Hypothalamus (tissue), 51 donors: ENCODE measurements at regions not wholly inside any gene's neighbourhood (a gene's known extent, or its start where the extent isn't known, plus 50 kb on each side); places are given as distances from the start of the nearest gene placed in this dataset.

Experiments
- DNase-seq, 51 donors: peaks; one replicate each; lab custom pipeline; 2025; lab: John Stamatoyannopoulos, UW

DNA sequence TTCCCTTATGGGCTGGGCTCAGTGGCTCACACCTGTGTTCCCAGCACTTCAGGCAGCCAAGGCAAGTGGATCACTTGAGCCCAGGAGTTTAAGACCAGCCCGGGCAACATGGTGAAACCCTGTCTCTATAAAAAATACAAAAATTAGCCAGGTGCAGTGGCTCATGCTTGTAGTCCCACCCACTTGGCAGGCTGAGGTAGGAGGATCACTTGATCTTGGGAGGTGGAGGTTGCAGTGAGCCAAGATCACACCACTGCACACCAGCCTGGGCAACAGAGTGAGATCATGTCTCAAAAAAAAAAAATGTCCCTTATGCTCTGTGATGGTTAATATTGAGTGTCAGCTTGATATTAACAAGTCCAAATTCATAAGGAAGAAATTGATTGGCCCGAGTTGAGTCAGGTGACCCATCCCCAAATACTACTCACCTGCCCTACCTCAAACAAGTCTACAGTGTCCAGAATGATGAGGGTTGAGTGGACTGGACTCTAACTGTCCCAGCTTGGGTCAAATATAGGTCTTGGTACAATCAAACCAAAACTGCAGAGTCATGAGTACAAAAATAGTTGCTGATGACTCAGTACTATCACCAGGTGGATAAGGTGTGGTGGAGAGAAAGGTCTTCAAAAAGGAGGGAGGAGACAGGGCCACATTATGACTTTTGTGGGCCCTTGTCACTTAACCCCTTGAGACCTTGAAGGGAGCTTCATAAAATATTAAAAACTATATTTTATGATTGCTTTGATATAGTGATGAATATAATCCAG lies 161.0 kb downstream of the ZNF326 start:
- no peak for DNase-seq

DNA sequence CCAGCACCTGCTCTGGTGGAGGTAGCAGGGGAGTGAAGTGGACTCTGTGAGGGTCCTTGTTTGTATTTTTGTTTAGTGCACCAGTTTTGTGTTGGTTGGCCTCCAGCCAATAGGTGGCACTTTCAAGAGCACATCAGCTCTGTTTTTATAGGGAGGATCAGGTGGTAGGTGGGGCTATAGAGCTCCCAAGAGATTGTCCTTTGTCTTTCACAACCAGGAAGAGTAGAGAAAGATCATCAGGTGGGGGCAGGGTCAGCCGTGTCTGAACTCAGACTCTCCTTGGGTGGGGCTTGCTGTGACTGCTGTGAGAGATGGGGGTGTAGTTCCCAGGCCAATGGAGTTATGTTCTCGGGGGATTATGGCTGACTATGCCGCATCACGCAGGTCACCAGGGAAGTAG lies 159.8 kb downstream of the ZNF326 start:
- DNase-seq = no peak

DNA sequence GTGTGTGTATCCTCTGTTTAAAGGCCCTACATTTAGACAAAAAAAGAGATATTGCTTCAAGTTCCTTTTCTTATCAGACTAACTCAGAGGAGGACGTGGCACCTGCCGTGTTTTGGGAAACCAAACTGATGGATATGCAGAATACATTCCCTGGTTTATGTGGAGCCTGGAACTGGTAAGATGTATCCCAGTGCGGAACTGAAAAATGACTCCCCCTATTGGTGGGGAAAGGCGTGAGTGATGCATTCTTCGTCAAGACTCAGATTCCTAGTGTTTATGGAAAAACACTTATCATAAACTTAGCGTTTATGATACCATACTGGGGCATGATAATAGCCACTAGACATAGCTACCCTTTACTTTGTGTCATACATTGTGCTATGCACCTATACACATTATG lies 154.2 kb downstream of the ZNF326 start:
- DNase-seq = no peak

DNA sequence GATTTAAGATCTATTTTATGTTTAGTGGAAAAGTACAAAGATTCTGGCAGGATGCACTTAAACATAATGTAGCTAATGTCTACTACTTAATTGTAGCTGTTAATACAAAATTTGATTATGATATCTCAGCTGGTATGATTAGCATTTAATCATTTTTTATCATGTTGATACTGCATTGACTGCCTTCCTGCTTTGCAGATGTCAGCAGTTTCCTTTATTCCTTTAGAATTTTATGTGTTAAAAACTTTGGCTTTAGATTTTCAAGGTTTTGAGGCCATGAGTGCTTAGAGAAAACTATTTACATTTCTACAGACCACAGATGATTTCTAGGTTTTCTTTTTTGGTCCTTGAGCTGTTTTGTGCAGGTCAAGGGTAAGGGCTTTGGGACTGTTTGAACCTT lies 152.2 kb downstream of the ZNF326 start:
- no peak for DNase-seq

DNA sequence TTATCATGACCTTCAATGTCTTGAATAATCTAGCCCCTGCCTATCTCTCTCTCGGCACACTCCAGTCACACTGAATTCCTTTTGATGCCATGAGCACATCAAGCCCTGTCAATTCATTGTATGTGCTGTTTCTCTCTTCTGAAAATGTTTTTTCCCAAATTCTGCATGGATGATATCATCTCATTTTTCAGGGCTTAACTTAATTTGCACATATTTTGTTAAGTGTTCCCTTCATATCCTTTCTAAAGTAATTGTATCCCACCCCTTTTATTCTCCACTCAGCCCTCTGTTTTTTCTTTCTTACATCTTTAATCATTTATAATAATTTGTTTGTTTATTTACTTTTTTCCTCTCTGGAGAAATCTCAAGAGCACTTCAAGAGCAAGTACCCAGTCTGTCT lies 149.9 kb downstream of the ZNF326 start:
- no peak for DNase-seq

DNA sequence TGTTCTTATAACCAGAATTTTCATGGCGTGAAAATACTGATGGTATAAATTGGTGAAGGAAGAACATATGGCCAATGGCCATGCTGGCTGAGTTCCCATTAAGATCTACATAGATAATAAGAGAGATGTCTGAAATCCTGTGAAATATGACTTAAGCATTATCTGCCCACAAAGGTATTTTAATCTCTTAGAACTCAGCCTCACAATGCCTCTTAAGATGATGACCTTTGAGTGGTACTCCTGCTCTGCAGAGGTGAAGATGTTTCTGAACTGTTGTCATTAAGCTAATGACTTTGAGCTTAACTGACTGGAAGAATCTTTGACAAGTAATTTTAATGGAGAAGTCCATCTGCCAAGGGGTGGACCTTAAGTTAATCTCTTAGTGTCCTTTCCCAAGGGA lies 148.7 kb downstream of the ZNF326 start:
- DNase-seq = no peak

DNA sequence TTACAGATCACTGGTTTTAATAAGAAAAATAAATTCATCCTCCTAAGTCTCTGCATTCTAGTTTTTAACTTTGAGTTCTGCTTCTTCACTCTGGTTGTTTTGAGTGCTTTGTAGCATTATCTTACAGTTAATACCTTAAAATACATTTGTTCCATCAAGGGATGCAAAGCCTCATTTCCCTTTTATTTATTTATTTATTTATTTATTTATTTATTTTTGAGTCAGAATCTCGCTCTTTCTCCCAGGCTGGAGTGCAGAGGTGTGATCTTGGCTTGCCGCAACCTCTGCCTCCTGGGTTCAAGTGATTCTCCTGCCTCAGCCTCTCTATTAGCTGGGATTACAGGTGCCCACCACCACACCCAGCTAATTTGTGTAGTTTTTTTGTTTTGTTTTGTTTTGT lies 147.8 kb downstream of the ZNF326 start:
- no peak for DNase-seq

DNA sequence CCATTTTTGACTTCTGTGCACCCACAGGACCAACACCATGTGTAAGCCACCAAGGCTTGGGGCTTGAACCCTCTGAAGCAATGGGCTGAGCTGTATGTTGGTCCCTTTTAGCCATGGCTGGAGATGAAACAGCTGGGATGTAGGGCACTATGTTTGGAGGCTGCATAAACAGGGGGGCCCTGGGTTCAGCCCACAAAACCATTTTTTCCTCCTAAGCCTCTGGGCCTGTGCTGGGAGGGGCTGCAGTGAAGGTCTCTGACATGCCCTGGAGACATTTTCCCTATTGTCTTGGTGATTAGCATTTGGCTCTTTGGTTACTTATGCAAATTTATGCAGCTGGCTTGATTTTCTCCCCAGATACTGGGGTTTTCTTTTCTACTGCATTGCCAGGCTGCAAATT lies 144.9 kb downstream of the ZNF326 start:
- no peak for DNase-seq

DNA sequence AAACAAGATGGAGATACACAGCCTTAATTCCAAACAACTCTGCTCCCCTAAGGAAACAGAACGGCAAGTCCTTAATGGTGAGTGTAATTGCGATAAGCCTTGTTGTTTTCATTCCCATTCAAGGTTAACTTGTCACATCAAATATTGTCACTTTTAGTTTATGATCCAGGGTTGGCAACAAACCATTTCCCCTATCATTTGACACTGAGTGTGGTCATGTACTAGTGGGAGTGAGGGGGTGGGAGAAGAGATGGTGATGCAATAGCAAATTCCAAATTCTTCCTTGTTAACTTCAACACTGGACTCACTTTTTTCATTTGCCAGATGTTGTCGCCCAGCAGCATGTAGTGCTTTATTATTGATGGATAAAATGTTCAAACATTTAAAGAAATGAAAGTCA lies 140.4 kb downstream of the ZNF326 start:
- no peak for DNase-seq

DNA sequence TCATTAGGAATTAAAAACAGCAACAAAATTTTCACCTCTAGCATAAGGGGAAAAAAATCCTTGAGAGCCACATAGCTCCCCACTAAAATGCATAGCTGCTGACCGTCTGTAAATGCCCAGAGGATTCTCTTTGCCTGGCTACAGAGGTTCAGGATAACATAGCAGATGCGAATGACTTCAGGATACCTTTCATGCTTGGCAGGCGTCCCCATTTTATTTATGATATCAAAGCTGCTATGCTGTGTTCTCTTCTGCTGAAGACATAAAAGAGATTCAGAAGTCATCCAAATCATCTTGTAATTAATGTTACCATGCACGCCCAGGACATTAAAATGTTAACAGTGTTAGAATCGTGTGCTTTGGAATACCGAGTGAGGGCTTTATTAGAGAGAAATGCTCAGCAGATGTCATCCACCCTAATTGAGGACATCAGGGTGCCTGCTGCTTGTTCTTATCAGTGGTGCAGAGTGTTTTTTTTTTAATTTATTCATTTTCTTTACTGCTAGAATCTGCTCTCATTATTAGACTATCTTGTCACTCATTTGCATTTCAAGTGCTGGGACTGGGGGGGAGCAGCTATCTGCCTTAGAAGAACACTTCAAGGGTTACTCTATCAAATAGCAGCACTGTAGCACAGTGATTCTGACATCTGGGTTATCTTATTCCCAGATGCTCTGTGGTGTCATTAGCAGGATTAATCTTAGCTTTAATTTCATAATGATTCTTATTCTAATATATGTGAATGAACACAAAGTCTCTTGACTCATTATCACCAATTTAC lies 139.5 kb downstream of the ZNF326 start:
- DNase-seq = no peak

DNA sequence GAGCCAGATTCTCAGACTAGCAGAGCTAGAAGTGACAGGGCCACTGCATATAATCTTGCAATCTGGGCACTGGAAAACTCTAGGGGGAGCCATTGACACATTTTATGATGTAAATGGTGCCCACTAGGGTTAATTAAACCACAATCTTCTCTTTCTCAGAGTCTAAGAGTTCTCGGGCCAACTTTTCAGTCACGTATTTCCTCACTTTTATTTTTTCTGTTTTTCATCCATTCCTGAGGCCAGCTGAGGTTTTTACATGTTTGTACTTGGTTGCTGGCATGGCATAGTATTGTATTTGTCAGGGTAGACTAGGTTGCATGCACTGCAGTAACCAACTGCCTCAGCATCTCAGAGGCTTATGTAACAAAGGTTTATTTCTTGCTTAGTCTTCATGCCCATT lies 138.2 kb downstream of the ZNF326 start:
- DNase-seq = peak in 1 of 51 donors; percentile 1

DNA sequence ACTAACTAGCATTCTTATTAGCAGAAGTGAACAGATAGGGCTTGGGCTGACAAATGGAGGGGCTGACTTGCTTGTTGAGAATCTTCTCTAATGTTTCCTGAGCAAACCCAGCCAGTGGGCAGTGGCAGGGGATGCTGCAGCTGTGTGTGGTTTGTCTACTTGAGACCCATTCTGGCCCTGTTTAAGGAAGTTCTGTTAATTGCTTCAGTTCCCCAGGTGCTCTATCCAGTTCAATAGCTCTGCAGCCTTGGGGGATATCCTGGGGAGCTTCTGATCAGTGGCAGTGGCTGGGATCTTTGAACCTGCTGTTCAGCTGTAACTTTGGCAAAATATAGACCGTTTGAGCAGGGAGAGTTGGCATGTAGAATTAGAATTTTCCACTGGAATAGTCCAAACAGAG lies 137.4 kb downstream of the ZNF326 start:
- no peak for DNase-seq

DNA sequence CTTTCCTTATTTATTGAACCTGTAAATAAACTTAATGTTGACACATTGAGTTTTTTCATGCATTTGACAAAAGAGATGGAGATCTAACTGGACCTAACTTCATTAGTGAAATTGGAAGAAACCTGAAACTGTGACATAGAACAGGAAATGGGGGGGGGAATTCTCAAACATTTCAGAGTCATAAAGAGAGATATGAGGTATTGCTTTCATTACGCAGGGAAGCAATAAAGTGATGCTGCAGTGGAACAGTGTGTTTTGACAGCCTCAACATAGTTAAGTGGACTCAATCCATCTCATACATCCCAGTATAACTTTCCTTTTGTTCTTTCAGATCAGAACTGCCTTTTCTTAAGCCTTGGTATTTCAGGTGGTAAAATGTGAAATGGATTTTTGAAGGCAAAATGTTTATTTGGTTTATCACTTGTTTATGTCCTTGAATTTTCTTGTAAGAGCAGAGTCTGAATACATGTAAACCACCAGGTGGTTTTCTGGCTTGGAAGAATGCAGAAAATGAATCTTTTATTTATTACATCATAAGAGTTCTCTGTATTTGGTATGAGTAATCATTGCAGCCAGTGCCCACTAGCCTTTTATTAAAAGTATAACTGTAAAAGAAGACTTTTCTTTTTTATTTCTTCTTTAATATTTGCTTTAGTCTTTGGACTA lies 132.5 kb downstream of the ZNF326 start:
- no peak for DNase-seq

DNA sequence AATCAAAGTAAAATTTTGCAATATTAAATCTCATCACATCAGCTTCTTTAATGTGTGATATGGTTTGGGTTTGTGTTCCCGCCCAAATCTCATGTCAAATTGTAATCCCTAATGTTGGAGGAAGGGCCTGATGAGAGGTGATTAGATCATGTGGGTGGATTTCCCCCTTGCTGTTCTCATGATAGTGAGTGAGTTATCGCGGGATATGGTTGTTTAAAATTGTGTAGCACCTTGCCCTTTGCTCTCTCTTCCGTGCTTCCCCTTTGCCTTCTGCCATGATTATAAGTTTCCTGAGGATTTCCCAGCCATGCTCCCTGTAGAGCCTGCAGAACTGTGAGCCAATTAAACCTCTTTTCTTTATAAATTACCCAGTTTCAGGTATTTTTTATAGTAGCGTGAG lies 131.9 kb downstream of the ZNF326 start:
- no peak for DNase-seq

DNA sequence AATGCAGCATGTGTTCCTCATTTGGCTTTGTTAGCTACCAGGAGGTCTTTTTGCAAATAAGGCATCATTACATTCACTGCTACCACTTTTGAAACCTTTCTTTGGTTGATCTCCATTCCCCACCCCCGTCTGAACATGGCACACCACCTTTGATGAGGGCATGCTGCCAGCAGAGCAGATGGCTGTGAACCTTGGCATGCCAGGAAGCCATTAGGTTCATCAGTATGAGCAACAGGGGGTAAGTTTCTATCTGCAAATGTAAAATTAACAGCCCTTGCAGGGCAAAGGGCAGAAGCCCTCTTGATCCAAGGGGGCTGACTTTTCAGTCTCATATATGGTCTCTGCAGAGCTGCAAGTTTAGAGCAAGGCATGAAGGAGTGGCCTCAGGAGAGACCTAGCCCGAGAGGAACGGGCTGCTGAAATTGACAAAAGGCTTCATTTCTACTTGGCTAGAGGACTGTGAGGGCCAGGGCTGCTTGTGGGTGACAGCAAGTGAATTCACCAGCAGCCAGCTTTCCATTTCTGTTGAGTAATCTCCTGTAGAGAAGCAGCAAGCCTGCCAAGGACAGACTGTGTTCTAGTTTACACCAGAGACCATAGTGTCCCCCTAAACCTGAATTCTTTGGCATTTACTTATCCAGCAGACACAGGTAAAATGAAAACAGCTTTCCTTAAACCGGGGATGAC lies 127.9 kb downstream of the ZNF326 start:
- peak in 14 of 51 donors; percentile 0 to 27 (median 12) for DNase-seq

DNA sequence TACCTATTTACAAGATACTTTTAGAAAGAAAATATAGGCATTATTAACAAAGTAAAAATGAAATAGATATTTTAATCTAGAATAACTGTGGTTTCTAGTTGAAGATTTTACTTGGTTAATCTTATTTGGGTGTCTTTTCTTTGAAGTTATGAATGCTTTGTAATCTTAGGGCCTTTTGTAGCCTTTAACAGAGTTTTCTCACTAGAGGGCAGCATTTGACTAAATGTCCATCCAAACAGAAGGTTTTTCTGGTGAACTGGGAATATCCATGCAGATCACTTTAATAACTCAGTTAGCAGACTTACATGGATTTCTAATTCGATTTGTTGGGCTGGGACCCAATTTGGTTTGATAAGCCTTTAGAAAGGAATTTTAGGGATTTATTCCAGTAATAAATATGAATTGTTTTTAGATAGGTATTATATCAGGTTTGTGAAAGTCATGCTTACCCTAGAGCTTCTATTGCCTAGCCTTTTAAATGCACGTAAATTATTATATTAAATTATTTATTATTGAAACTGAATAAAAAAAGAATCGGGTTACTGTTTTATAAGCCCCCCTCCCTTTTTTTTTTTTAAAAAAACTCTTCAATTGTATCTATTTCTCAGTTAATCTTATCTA lies 119.7 kb downstream of the ZNF326 start:
- peak in 1 of 51 donors; percentile 46 for DNase-seq

DNA sequence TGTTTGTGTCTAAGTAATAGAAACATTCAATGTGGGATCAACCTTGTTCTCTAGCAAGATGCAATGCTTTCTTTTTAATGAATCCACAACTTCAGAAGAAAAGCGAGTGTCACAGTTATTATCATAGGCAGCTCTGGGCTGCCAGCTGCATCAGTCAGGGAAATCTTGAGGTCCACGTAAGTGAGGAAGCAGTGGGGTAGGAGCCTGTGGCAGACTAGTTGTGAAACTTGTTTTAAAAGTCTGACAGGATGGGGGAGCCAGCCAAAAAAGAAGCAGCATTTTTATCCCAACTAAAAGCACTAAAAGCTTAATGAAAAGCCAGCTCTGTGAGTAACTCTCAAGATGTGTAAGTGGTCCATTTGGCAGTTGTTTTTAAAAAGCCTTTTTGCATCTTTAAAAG lies 113.1 kb downstream of the ZNF326 start:
- peak in 1 of 51 donors; percentile 1 for DNase-seq

DNA sequence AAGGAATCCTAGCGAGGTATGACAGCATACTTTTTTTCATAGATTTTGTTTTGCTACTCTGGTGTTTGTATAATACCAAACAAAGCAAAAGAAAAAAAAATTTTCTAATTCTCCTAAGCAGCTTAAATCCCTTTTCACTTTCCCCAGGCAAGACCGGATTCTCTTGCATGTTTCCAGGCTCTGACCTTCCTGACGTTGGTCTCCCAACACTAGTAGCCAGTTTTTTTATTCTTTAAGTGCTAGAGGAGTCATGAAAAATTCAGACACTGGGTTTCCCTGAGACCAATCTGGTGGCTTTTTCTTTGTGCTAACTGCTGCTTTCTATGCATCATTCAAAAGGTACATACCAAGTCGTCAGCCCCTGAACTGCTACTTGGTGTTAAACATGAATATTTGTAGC lies 111.4 kb downstream of the ZNF326 start:
- no peak for DNase-seq

DNA sequence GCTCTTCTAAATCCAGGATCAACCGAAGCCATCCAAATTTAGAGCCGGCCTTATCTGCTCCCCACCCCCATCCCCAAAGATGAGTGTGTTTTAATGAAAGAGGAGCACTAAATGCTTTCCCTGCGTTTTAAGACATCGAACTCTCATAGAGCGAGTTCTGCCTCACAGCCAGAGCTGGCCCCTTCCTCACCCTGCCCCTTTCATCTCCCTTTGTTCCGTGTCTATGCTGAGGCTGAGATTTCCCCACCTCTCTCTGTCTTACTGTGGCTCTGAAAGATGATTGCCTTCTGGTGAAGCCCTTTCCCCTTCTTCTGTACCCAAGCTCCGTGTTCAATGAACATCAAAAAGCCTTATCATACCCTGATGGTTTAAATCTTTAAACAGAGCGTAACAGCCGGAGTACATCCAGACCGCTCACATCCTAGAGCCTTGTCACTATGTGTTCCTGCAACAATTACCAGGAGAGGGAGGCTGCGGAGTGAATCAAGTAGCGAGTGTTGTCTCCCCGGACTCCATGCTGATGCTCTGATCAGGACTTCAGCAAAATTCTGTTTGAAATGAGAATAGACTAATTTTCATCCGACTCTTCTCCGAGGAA lies 110.1 kb downstream of the ZNF326 start:
- DNase-seq = no peak

DNA sequence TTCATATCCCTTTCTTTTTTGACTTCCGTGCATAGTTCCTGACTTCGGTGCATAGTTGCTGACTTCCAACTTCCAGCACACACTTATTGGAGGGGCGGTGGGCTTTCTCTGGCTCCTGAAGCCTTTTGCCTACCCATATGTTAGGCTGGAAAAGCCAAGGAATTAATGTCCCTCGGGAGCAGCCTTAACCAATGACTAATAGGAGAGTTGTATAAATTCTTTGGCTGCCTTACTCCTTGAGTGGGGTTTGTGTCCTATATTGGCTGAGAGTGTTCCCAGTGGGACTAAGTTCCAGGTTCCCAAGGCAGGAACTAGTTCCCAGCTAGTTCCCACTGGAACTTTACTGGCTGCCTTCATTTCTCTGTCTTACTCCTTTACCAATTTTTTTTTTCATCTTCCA lies 105.7 kb downstream of the ZNF326 start:
- DNase-seq = no peak
